Islet of Langerhans (tissue), 1 donor: ENCODE measurements at regions not wholly inside any gene's neighbourhood (a gene's known extent, or its start where the extent isn't known, plus 50 kb on each side); places are given as distances from the start of the nearest gene placed in this dataset.
"Not testable (repeated sequence)": the region's sequence is repeated elsewhere in the genome, so short reads cannot be mapped to it uniquely, and the experiment has no call there.

Experiments used
- FAIRE-seq: peaks from one replicate; lab custom pipeline; 2011; peaks lifted over from hg19 to GRCh38; lab: Jason Lieb, UNC

GRCh38 chr6:67870321-67870720 is 764.8 kb upstream of the ADGRB3 start:
- FAIRE-seq = no peak

- FAIRE-seq = no peak
Observed at GRCh38 chr6:67863346-67863745, 771.7 kb upstream of the ADGRB3 start.

- FAIRE-seq = no peak
Observed at GRCh38 chr6:67854098-67854497, 781.0 kb upstream of the ADGRB3 start.

GRCh38 chr6:67839818-67840217 is 795.3 kb upstream of the ADGRB3 start:
- FAIRE-seq = no peak

GRCh38 chr6:67825201-67825895 is 809.7 kb upstream of the ADGRB3 start:
- FAIRE-seq = no peak

- no peak for FAIRE-seq
Observed at GRCh38 chr6:67818322-67818721, 816.8 kb upstream of the ADGRB3 start.

GRCh38 chr6:67815623-67816022 is 819.5 kb upstream of the ADGRB3 start:
- no peak for FAIRE-seq

- no peak for FAIRE-seq
Observed at GRCh38 chr6:67814262-67814661, 820.8 kb upstream of the ADGRB3 start.

- FAIRE-seq = no peak
Observed at GRCh38 chr6:67812693-67813092, 822.4 kb upstream of the ADGRB3 start.

GRCh38 chr6:67812125-67812524 is 823.0 kb upstream of the ADGRB3 start:
- FAIRE-seq = no peak

GRCh38 chr6:67811239-67812037 is 823.6 kb upstream of the ADGRB3 start:
- FAIRE-seq = no peak

- not testable (repeated sequence) for FAIRE-seq
Observed at GRCh38 chr6:67804808-67805207, 830.3 kb upstream of the ADGRB3 start.

- no peak for FAIRE-seq
Observed at GRCh38 chr6:67802771-67803170, 832.3 kb upstream of the ADGRB3 start.

GRCh38 chr6:67792996-67793395 is 842.1 kb upstream of the ADGRB3 start:
- no peak for FAIRE-seq

- no peak for FAIRE-seq
Observed at GRCh38 chr6:67790569-67790968, 844.5 kb upstream of the ADGRB3 start.

GRCh38 chr6:67787119-67787518 is 848.0 kb upstream of the ADGRB3 start:
- FAIRE-seq = not testable (repeated sequence)

- no peak for FAIRE-seq
Observed at GRCh38 chr6:67779876-67780275, 855.2 kb upstream of the ADGRB3 start.

GRCh38 chr6:67775333-67775732 is 859.7 kb upstream of the ADGRB3 start:
- no peak for FAIRE-seq

GRCh38 chr6:67768972-67769371 is 866.1 kb upstream of the ADGRB3 start:
- FAIRE-seq = no peak

- FAIRE-seq = not testable (repeated sequence)
Observed at GRCh38 chr6:67767046-67767822, 867.8 kb upstream of the ADGRB3 start.

- FAIRE-seq = no peak
Observed at GRCh38 chr6:67766057-67766456, 869.0 kb upstream of the ADGRB3 start.

- FAIRE-seq = no peak
Observed at GRCh38 chr6:67759001-67759400, 876.1 kb upstream of the ADGRB3 start.

GRCh38 chr6:67757465-67758033 is 877.5 kb upstream of the ADGRB3 start:
- no peak for FAIRE-seq
